NCI-H1105 treated with DMSO at 0.1 percent for 48 hours (cell line): ENCODE measurements at regions not wholly inside any gene's neighbourhood (a gene's known extent, or its start where the extent isn't known, plus 50 kb on each side); places are given as distances from the start of the nearest gene placed in this dataset.

Source experiments
- DNase-seq: peaks from one replicate; lab custom pipeline; 2025; lab: John Stamatoyannopoulos, UW

GRCh38 chr18:70662588-70662987, 373.7 kb downstream of the SOCS6 start:
- DNase-seq, result no peak

DNA sequence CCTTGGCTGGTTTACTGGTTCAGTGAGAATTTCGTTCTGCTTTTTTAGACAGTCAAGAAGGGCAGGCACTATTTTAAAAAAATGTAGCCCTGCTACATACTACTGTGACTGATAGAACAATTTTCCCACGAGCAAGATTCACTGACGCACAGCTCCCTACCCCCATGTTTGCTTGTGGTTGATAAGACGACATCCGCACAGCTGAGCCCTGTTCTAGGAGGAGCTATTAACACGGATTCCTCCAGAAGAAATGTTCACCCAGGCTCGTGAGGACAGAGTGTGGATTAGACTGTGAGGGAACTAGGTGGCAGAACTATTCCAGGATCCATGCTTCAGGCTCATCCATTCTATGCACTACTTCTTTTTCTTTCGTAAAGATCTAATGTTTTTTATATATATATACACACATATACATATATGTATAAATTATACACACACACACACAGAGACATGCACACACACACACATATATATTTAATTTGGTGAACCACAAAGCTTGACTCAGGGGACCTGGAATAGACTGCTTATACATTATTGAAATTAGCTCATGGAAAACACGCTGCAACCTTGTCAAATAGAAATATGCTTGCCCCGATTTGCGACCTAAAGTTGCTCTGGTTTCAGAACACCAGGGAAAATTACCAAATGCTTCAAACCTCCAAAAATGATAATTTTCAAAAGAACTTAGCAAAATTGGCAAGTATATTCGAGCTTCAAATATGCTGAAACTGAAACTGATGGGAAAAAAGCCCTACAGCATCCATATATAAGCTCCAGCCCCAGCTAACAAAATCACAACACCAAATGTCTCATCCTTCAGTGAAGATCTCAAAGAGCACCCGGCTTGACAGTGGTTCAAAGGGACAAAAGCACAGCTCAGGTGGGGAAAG, 370.4 kb downstream of the SOCS6 start:
- DNase-seq, result no peak

DNA sequence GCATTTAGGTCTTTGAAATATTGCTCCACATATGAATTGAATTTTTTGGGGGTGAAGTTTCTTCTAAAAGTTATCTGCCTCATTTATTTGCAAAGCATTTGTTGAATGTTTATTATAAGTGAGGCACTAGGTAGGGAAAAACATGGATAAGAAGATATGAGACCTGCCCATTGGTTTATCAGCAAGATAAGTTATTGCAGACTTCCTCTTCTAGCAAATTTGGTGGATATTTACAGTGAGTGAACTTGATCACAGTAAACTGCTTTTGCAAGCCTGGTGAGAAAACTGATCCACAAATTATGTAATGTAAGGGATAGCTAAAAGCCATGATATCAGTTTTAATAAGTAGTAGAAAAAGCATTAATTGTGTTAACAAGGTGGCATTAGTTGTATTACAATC, 364.8 kb downstream of the SOCS6 start:
- no peak for DNase-seq

DNA sequence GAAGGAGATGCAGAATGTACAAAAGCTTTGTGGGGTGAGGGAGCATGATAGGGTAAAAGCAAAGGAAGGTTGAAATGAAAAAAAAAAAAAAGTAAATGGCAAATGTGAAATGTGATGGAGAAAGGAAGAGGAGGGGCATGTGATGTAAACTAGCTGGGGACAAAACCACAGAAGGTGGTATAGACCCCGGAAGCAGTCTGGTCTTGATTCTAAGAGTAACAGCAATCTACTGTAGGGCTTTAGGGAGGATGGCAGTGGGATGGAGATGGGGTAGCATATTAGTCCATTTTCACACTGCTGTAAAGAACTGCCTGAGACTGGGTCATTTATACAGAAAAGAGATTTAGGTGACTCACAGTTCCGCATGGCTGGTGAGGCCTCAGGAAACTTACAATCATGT, 362.0 kb downstream of the SOCS6 start:
- no peak for DNase-seq

DNA sequence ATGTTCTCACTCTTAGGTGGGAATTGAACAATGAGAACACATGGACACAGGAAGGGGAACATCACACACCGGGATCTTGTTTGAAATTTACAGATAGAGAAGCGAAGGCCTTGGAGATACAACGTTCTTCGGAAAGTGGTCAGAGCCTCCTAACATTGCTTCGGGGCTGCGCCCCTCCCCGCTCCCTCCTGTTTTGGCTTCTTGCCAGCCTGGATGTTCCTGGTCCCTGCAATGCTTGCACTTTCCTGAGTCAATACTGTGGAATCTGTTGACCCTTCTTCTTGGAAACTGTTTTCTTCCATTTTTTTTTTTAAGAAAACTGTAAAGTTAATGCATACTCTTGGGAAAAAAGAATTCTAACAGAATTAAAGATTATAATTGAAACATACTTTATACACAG, 360.8 kb downstream of the SOCS6 start:
- no peak for DNase-seq

GRCh38 chr18:70645971-70646370, 357.1 kb downstream of the SOCS6 start:
- no peak for DNase-seq

DNA sequence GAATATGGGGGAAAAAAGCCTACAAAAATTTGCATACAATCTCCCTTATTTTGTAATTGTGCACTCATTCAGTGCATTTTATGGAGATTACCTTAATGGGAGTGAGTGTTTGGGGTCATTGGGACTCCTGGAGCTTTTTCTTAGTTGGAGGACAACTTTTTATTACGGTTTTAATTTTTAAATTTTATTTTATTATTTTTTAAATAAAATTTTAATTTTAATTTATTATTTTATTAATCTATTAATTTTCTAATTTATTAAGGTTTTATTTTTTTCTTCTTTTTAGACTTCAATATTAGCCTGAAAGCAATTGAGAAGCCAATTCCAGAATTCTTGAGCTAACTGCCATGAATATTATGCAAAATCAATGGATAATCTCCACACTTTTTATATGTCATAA, 355.0 kb downstream of the SOCS6 start:
- no peak for DNase-seq

- no peak for DNase-seq
These were observed 352.4 kb downstream of the SOCS6 start for GRCh38 chr18:70641156-70641775.

GRCh38 chr18:70640336-70640887, 351.6 kb downstream of the SOCS6 start:
- no peak for DNase-seq

DNA sequence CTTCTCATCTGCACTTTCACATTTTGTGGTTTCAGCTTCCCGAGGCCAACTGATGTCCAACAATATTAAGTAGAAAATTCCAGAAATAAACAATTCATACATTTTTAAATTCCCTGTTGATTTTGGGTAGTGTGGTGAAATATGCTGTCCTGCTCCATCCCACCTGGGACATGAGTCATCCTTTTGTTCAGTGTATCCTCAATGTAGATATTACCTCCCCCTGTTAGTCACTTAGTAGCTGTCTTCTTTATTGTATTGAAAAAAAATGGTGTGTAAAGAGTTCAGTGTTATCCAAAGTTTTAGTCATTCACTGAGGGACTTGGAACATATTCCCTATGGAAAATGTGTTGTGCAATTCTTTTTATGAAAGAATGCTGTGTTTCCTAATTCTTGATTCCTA, 348.1 kb downstream of the SOCS6 start:
- no peak for DNase-seq

- DNase-seq, result no peak
These were observed 345.8 kb downstream of the SOCS6 start for GRCh38 chr18:70634576-70635147.

GRCh38 chr18:70627182-70627802, 338.4 kb downstream of the SOCS6 start:
- no peak for DNase-seq

DNA sequence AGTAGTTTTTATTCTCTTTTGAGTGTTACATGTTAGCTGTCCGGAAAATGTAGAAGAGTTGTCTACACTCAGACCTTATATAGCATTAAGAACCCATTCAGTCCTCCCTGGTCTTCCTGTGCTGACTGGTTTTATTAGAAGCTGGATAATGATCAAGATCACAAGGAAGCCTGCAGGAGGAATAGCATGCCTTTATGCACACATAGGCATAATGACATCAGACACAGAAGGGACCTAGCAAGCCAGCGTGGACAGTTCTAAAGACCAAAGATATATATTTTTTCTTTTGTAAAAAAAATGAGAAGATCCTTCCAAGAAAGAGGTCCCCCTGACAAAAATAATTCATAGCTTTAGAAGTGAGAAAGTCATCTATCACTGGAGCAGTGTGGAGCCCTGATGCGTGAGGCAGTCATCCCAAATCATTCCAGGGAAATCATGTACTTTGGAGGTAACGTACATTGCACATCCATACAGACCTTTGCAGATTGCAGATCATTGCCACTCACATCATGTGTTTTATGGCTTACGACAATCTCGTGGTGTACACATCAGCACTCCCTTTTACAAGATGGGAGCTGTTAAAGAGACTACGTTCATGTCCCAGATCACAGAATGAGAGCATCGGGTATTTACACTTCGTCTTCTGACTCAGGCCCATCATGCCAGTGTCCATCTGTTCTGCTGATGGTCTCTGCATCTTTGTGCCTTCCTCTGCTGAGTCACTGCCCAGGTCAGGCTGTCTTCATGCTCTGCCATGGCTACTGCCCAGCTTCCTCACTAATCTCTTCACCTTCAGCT, 334.0 kb downstream of the SOCS6 start:
- DNase-seq, result no peak

DNA sequence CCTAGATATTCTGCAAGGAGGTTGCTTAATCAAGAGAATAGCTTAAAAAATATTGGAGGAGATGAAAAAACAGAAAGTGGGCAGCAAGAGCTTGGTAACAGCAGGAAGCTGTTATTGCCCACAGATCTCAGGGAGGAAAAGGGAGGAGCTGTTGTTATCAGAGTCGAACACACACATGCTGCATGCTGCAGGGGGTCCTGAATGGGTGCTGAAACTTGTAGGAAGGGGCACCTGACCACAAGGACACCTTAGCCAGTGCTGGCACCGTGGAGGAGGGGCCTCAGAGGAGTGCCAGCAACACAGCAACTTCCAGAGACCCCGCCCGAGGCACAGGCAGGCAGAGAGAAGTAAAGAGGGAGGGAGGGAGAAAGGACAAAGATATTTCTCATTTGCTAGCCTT, 332.9 kb downstream of the SOCS6 start:
- no peak for DNase-seq

GRCh38 chr18:70620837-70621612, 332.2 kb downstream of the SOCS6 start:
- DNase-seq, result no peak

DNA sequence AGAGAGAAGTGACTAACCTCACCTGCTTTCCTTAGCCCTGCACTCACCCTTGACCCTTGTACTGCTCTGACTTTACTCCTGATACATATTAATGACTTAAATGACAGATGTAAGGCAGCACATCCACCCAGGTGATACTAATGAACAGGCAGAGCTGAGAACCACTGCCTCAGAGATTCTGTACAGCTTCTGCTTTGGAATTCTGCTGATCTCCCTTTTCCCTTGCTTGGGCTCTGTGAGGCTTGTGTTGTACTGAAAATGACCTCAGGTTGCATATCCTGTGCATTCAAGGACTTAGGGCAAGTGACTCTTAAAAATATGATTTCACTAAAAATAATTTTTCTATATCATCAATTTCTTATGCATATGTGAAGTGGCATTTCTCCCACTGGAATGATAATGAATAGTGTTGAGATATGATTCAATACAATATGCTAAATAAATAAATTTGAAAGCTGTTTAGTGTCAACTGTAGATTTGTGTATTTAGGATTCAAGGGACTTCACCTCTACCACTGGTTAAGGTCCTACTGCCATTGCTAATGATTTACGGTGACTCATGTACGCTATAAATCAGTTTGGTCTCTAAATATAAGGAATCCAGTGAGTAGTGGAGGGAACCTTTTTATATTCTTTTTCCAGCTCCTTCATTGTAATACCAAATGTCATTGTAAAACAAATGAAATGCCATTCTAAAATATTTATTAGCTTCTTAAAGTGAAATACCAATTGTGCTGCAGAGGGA, 328.3 kb downstream of the SOCS6 start:
- DNase-seq, result no peak

GRCh38 chr18:70600225-70600925, 311.5 kb downstream of the SOCS6 start:
- DNase-seq, result no peak

GRCh38 chr18:70598406-70598805, 309.6 kb downstream of the SOCS6 start:
- DNase-seq, result no peak

DNA sequence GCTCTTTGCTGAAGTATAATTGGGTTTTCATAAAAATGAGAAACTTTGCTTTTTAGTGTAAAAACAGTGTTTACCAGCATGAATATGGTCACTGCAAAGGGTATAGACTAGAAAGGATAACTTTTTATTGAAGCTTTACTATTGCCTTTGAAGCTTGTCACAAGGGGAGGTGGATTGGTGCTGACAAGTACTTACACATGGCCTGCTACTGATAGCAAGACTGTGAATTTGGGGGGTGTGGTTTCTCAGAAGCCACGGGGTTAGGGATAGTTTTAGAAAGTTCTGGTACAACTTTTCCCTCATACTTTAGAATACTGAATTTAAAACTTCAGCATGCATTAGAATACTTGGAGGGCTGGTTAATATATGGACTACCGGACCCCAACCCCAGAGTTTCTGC, 294.1 kb downstream of the SOCS6 start:
- no peak for DNase-seq

DNA sequence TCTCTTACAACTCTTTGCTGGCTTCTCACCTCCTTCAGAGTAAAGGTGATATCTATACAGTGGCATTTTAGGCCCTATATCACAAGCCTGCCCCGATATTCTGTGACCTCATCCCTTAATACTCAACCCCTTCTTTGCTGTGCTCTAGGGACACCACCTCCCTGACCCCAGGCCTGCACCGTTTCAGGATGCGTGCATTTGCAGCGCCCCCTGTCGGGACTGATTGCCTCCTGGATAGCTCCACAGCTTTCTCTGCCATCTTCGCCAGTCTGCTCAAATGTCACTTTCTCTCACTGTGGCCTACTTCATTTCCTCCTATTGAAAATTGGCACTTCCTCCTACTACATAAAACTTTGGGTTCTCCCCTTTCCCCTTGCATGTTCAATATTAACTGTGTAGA, 289.6 kb downstream of the SOCS6 start:
- no peak for DNase-seq
